ENCODE measurements at regions not wholly inside any gene's neighbourhood (a gene's known extent, or its start where the extent isn't known, plus 50 kb on each side); places are given as distances from the start of the nearest gene placed in this dataset.

DNA sequence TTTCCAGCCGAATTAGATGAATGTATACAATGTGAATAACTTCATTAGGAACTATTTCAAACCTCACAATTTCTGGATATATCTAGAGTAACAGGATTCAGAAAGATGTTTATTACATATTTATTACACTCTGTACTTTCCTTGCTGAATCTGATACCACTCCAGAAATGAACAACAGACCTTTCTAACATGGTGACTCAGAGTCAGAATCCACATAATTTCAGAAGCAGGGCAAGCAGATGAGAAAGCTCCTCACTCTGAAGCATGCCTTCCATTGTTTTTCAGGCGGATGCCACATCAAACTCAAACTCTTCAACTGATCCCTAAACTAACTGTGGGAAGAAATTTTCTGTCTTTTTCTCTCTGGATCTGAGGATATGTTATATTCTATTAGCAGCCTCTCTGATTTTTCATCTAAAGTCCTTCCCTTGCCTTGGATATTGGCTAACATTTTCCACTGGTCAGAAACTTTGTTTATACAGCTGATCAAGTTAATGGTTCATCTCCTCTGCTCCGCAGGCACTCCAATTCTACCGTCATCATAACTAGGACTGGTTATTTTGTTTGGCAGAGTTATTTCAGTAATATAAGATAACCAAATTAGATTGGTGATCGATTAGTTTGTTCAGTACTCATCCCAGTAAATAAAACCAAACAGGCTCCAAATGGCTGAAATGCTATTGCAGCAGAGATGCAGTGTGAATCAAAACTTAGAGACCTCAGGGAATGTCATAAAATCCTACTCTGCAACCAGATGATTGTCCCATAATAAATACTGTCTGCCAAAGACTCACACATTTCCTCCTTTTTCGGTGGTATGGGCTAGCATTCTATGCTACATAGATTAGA, 556.0 kb downstream of the EBF1 start:
- no peak overlapping the region for H3K4me3 ChIP-seq (ENCODE audit: low read depth, low read length)
- no peak for DNase-seq (ENCODE audit: low read depth)
- TF ChIP-seq, protein P1, sequence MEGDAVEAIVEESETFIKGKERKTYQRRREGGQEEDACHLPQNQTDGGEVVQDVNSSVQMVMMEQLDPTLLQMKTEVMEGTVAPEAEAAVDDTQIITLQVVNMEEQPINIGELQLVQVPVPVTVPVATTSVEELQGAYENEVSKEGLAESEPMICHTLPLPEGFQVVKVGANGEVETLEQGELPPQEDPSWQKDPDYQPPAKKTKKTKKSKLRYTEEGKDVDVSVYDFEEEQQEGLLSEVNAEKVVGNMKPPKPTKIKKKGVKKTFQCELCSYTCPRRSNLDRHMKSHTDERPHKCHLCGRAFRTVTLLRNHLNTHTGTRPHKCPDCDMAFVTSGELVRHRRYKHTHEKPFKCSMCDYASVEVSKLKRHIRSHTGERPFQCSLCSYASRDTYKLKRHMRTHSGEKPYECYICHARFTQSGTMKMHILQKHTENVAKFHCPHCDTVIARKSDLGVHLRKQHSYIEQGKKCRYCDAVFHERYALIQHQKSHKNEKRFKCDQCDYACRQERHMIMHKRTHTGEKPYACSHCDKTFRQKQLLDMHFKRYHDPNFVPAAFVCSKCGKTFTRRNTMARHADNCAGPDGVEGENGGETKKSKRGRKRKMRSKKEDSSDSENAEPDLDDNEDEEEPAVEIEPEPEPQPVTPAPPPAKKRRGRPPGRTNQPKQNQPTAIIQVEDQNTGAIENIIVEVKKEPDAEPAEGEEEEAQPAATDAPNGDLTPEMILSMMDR (IDR thresholded peaks at IDR 0.05; ENCODE audit: insufficient read depth, low read depth, low read length): no peak
- POLR2A ChIA-PET: no interaction called here
- CTCF ChIA-PET: interaction anchor here (0.9 kb wide), 1 partner anchor 15 kb away, joined by 3 read pairs; no protein-coding TSS in a partner anchor
- H3K27me3 ChIP-seq (ENCODE audit: control insufficient read depth, insufficient read depth, low read length): no peaks in the 10 kb centered on the region
- no peaks in the 10 kb centered on the region for H3K36me3 ChIP-seq (ENCODE audit: control insufficient read depth, insufficient read depth, low read length)

DNA sequence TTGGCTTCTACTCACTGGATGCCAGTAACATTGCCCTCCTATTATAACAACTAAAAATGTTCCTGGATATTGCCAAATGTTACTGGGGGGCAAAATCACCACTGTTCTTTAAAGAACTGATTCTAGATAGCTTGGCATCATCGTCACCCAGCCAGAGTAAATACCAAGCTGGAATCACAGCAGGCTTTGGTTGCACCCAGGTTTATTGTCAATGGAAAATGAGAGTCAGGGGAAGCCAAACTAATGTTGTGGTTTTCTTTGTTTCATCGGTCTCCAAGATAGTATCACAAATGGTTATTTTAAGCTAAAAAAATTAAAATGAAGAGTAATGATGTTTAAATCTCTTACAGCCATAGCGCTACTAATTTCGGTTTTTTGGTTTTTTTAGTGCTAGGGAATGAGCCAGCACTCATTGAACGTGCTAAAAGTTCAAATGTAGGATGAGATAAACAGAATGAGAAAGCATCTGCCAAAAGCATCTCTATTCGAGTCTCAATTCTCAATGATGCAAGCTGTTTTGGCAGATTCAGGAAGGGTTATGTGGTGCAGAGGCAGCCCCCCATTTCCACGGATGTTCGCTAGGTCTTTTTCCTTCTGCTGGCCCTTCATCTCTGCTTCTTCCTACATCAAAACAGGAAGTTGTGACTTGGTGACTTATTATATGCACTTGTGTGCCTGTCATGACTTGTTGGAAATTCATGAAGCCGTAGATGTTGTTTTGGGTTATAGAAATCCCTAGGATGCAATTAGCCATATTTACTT, 558.0 kb downstream of the EBF1 start:
- CTCF ChIA-PET: no interaction called here
- H3K36me3 ChIP-seq (ENCODE audit: control insufficient read depth, insufficient read depth, low read length): no peaks in the 10 kb centered on the region
- no peak for DNase-seq (ENCODE audit: low read depth)
- TF ChIP-seq, protein P1 (IDR thresholded peaks at IDR 0.05; ENCODE audit: insufficient read depth, low read depth, low read length): no peak
- H3K4me3 ChIP-seq (ENCODE audit: low read depth, low read length): no peak overlapping the region
- no peaks in the 10 kb centered on the region for H3K27me3 ChIP-seq (ENCODE audit: control insufficient read depth, insufficient read depth, low read length)
- POLR2A ChIA-PET: no interaction called here

DNA sequence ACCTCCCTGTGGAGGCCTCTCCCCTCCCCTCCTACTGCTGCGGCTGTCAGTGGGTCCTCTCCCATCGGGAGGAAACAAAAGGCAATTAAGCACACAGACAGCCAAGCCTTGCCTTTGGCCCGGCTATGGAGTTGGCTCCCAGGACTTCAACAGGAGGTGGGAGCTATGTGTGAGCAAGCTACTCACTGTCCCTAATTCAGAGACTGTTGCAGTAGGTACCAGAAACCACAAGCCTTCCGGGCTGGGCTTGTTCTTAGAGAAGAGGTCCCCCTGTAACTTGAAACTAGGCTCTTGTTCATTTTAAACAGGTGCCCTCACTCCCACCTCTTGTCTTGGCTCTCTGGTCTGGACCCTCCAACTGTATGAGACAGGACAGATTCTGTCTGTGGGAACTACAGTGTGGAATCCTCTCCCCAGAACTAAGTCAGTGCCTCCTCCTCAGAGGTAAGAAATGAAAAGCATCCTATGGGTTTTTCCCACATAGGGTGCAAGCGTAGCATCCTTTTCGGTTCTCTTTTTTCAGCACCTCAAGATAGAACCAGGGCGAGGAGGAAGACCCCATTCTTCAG, 561.1 kb downstream of the EBF1 start:
- no peak for DNase-seq (ENCODE audit: low read depth)
- Histone ChIP-seq H3K36me3 (ENCODE audit: control insufficient read depth, insufficient read depth, low read length) (no peaks in the 10 kb centered on the region), H3K27me3 (ENCODE audit: control insufficient read depth, insufficient read depth, low read length) (peaks cover 4% of the 10 kb centered on the region; the same call in 1 of the 2 replicates), H3K4me3 (ENCODE audit: low read depth, low read length) (no peak overlapping the region)
- CTCF ChIA-PET: no interaction called here
- TF ChIP-seq, protein P1 (IDR thresholded peaks at IDR 0.05; ENCODE audit: insufficient read depth, low read depth, low read length): no peak
- POLR2A ChIA-PET: no interaction called here

DNA sequence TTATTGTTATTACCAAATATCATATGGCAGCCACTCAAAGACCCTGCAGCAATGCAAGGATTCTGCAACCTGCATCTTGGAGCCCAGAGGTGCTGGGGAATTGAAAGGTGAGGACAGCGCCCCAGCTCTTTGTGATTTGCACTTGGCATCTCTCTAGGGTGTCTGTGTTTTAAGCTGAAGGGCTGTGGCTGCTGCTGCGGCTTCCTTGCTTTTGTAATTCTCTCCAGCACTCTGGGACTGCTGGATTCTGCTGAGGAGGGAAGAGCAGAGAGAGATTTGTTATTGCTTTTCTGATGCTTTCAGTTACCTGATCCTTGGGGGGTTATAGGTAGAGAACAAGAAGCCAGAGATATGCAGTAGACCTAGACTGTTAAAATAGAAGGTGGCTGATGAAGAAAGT, 562.4 kb downstream of the EBF1 start:
- POLR2A ChIA-PET: no interaction called here
- Histone ChIP-seq H3K36me3 (ENCODE audit: control insufficient read depth, insufficient read depth, low read length) (no peaks in the 10 kb centered on the region), H3K27me3 (ENCODE audit: control insufficient read depth, insufficient read depth, low read length) (peaks cover 7% of the 10 kb centered on the region), H3K4me3 (ENCODE audit: low read depth, low read length) (no peak overlapping the region)
- no peak for DNase-seq (ENCODE audit: low read depth)
- TF ChIP-seq, protein P1 (IDR thresholded peaks at IDR 0.05; ENCODE audit: insufficient read depth, low read depth, low read length): no peak
- CTCF ChIA-PET: interaction anchor here (0.6 kb wide), 1 partner anchor 164 kb away, joined by 3 read pairs; no protein-coding TSS in a partner anchor

DNA sequence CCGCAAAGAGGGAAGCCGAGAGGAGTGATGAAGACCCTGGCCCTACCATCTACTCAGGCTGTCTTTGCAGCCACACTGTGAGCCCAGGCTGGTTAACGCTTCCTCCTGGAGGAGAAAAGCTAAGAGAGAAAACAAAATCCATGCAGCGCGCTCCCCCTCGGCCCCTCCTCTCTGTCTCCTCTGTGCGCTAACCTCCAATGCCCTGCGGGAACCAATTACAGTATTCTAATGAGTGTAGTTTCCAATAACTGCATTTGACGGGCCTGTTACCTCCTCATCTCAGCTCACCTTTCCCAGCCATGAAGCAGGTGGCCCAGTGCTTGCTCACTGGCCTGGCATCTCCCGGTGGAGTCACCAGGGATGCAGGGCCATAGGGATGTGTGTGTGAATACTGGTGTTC, 565.5 kb downstream of the EBF1 start:
- H3K27me3 ChIP-seq (ENCODE audit: control insufficient read depth, insufficient read depth, low read length): peaks cover 7% of the 10 kb centered on the region
- no peak for DNase-seq (ENCODE audit: low read depth)

More for the DNA sequence above, 565.5 kb downstream of the EBF1 start:
- POLR2A ChIA-PET: no interaction called here
- TF ChIP-seq, protein P1 (IDR thresholded peaks at IDR 0.05; ENCODE audit: insufficient read depth, low read depth, low read length): no peak
- Histone ChIP-seq H3K4me3 (ENCODE audit: low read depth, low read length) (no peak overlapping the region), H3K36me3 (ENCODE audit: control insufficient read depth, insufficient read depth, low read length) (no peaks in the 10 kb centered on the region)
- CTCF ChIA-PET: interaction anchor here (1.1 kb wide), 1 partner anchor 22 kb away, joined by 3 read pairs; no protein-coding TSS in a partner anchor
